Hepatocyte (in vitro differentiated cells): ENCODE measurements at regions not wholly inside any gene's neighbourhood (a gene's known extent, or its start where the extent isn't known, plus 50 kb on each side); places are given as distances from the start of the nearest gene placed in this dataset.

Experiments used
- DNase-seq: peaks from one replicate; pipeline ENCODE4 v3.0.0-alpha.2; 2016; ENCODE audit warnings: low spot score
- H2AFZ ChIP-seq: fragments of 200-600 bp; sonication (generic); 2 replicates; pipeline ENCODE4 v1.6.0; 2016; ENCODE audit warnings: antibody characterized with exemption, mild to moderate bottlenecking
- H3K27ac ChIP-seq: fragments of 200-600 bp; sonication (generic); 2 replicates; pipeline ENCODE4 v1.5.1; 2016; ENCODE audit warnings: mild to moderate bottlenecking
- H3K27me3 ChIP-seq: fragments of 200-600 bp; sonication (generic); 2 replicates; pipeline ENCODE4 v1.6.1; 2016
- H3K36me3 ChIP-seq: fragments of 200-600 bp; sonication (generic); replicated peaks from 2 replicates; pipeline ENCODE4 v1.5.1; 2016; ENCODE audit warnings: low read depth; ENCODE audit not compliant: insufficient read depth
- H3K4me1 ChIP-seq: fragments of 200-600 bp; sonication (generic); 2 replicates; pipeline ENCODE4 v1.5.1; 2016; ENCODE audit warnings: mild to moderate bottlenecking, moderate library complexity; ENCODE audit not compliant: insufficient read depth
- H3K4me2 ChIP-seq: fragments of 200-600 bp; sonication (generic); 2 replicates; pipeline ENCODE4 v1.6.0; 2016
- H3K4me3 ChIP-seq: fragments of 200-600 bp; sonication (generic); 2 replicates; pipeline ENCODE4 v1.5.1; 2016; ENCODE audit warnings: mild to moderate bottlenecking
- H3K79me2 ChIP-seq: fragments of 200-600 bp; sonication (generic); 2 replicates; pipeline ENCODE4 v1.6.0; 2017; ENCODE audit warnings: mild to moderate bottlenecking
- H3K9me2 ChIP-seq: fragments of 200-600 bp; sonication (generic); replicated peaks from 2 replicates; pipeline ENCODE4 v1.6.0; 2017; ENCODE audit warnings: mild to moderate bottlenecking; ENCODE audit not compliant: insufficient read depth
- H3K9me3 ChIP-seq: fragments of 200-600 bp; sonication (generic); 2 replicates; pipeline ENCODE4 v1.5.1; 2016; ENCODE audit warnings: low read depth, mild to moderate bottlenecking
- H4K20me1 ChIP-seq: fragments of 200-600 bp; sonication (generic); 2 replicates; pipeline ENCODE4 v1.6.0; 2016; ENCODE audit warnings: mild to moderate bottlenecking; ENCODE audit not compliant: insufficient read depth, poor library complexity, severe bottlenecking
- CTCF ChIP-seq: fragments of 200-600 bp; sonication (generic); IDR thresholded peaks from 2 replicates; pipeline ENCODE4 v1.5.1; 2016; ENCODE audit warnings: antibody characterized with exemption, mild to moderate bottlenecking; ENCODE audit not compliant: poor library complexity
- EZH2 ChIP-seq: fragments of 200-600 bp; sonication (generic); IDR thresholded peaks from 2 replicates; pipeline ENCODE4 v1.6.1; 2016; ENCODE audit warnings: antibody characterized with exemption, mild to moderate bottlenecking, borderline replicate concordance
- EZH2phosphoT487 ChIP-seq: fragments of 200-600 bp; sonication (generic); IDR thresholded peaks from one replicate; pipeline ENCODE4 v1.6.1; 2018; ENCODE audit warnings: antibody characterized with exemption, mild to moderate bottlenecking, low read depth, moderate library complexity; ENCODE audit not compliant: unreplicated experiment, severe bottlenecking
- WGBS: methylation state at CpG from one replicate; pipeline ENCODE4 v1.1.6; 2016; ENCODE audit warnings: low lambda C conversion rate; ENCODE audit errors: missing lambda C conversion rate; 5-methylcytosine and 5-hydroxymethylcytosine counted together

- Histone ChIP-seq H3K79me2 (no peaks in the 10 kb centered on the region), H3K4me3 (no peak overlapping the region), H3K27me3 (no peaks in the 10 kb centered on the region), H3K27ac (no peak overlapping the region), H2AFZ (no peak overlapping the region), H4K20me1 (no peaks in the 10 kb centered on the region), H3K9me3 (no peaks in the 10 kb centered on the region), H3K36me3 (no peaks in the 10 kb centered on the region), H3K9me2 (no peaks in the 10 kb centered on the region), H3K4me2 (no peak overlapping the region), H3K4me1 (no peaks in the 10 kb centered on the region)
- no peak for TF ChIP-seq EZH2
- no peak for TF ChIP-seq EZH2phosphoT487
- TF ChIP-seq CTCF, result no peak
- DNase-seq, result peak; percentile 8
- WGBS, result 70% methylated on average over 3 of the region's 3 CpGs
Measured at GRCh38 chr11:43035086-43035485, 276.7 kb upstream of the API5 start.

DNA sequence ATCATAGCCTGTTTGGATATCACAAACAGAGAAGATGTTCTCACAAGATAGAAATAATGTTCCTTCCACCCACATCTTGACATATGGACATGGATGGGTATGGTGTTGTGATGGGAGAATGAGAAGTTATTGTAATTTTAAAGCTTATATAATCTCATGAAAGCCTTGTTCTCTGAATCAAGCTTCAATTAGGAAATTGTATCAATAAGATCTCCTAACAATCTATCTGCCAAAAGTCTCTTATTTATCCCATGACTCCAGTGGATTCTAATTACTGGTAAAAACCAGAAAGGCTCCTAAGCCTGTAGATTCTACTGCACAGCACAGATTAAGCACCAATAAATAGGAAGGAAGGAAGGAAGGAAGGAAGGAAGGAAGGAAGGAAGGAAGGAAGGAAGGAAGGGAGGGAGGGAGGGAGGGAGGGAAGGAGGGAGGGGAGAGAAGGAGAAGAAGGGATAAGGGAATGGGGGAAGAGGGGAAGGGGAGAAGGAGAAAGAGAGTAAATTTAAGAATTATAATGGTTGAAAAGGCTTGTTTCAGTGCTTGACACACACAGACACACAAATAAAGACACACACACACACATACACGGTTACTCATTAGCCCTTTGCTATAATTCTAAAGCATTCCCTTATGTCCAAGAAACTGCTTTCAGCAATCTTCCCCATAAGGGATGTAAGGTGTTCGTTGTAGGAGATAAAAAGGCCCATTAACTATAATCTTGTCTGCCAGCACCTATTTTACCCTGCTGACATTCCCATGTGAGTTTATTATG is 258.0 kb upstream of the API5 start:
- Histone ChIP-seq H4K20me1 (no peaks in the 10 kb centered on the region), H3K9me3 (no peaks in the 10 kb centered on the region), H3K36me3 (no peaks in the 10 kb centered on the region), H3K4me1 (no peaks in the 10 kb centered on the region), H3K79me2 (no peaks in the 10 kb centered on the region), H3K27me3 (no peaks in the 10 kb centered on the region), H3K4me2 (no peak overlapping the region), H3K9me2 (no peaks in the 10 kb centered on the region), H3K4me3 (no peak overlapping the region), H3K27ac (no peak overlapping the region), H2AFZ (no peak overlapping the region)
- TF ChIP-seq EZH2 (no peak), EZH2phosphoT487 (no peak)
- DNase-seq, result no peak
- 32% methylated on average over 2 of the region's 2 CpGs for WGBS

DNA sequence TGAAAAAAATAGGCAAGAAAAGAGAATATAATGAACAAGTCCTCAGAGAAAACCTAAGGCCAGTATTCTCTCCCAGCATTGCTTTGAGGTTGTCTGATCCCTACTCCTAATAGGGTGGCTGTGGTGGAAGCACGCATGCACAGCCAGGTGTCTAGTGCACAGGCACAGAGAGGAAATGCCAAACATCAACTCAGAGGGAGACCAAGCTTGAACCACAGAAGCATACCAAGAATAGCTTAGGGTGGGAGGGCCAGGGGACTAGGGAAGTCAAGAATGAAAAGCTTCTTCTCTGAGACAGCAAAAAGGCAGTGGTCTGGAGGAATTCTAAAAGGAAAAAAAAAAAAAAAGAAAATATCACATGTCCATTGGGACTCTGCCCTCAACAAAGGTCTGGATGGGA is 244.1 kb upstream of the API5 start:
- no peak overlapping the region for H3K4me3 ChIP-seq
- no peaks in the 10 kb centered on the region for H4K20me1 ChIP-seq
- no peaks in the 10 kb centered on the region for H3K9me2 ChIP-seq
- no peaks in the 10 kb centered on the region for H3K27me3 ChIP-seq
- H3K36me3 ChIP-seq, result no peaks in the 10 kb centered on the region
- no peaks in the 10 kb centered on the region for H3K9me3 ChIP-seq
- 70% methylated on average over 1 of the region's 1 CpG for WGBS
- no peaks in the 10 kb centered on the region for H3K4me1 ChIP-seq
- no peak overlapping the region for H3K27ac ChIP-seq
- no peak overlapping the region for H2AFZ ChIP-seq
- H3K79me2 ChIP-seq, result no peaks in the 10 kb centered on the region
- no peak for TF ChIP-seq CTCF
- DNase-seq, result no peak
- no peak overlapping the region for H3K4me2 ChIP-seq

- peak; percentile 13 for DNase-seq
- Histone ChIP-seq H3K27ac (peak overlapping the region; percentile 32), H3K4me1 (no peaks in the 10 kb centered on the region), H3K4me2 (no peak overlapping the region), H3K4me3 (no peak overlapping the region), H2AFZ (no peak overlapping the region), H3K9me2 (no peaks in the 10 kb centered on the region), H3K36me3 (no peaks in the 10 kb centered on the region), H3K9me3 (no peaks in the 10 kb centered on the region), H4K20me1 (no peaks in the 10 kb centered on the region), H3K79me2 (no peaks in the 10 kb centered on the region), H3K27me3 (no peaks in the 10 kb centered on the region)
- WGBS, result 79% methylated on average over 1 of the region's 1 CpG
- TF ChIP-seq EZH2 (no peak), EZH2phosphoT487 (no peak), CTCF (no peak)
Measured at GRCh38 chr11:43071338-43071737, 240.5 kb upstream of the API5 start.
